Activated naive CD4-positive, alpha-beta T cell treated with Interleukin-2 at 50 U/mL for 16 hours (primary cell): ENCODE measurements at regions not wholly inside any gene's neighbourhood (a gene's known extent, or its start where the extent isn't known, plus 50 kb on each side); places are given as distances from the start of the nearest gene placed in this dataset.
"Not testable (repeated sequence)": the region's sequence is repeated elsewhere in the genome, so short reads cannot be mapped to it uniquely, and the experiment has no call there.

Source experiments
- DNase-seq: peaks from one replicate; pipeline ENCODE4 v3.0.0-alpha.2; 2020

DNA sequence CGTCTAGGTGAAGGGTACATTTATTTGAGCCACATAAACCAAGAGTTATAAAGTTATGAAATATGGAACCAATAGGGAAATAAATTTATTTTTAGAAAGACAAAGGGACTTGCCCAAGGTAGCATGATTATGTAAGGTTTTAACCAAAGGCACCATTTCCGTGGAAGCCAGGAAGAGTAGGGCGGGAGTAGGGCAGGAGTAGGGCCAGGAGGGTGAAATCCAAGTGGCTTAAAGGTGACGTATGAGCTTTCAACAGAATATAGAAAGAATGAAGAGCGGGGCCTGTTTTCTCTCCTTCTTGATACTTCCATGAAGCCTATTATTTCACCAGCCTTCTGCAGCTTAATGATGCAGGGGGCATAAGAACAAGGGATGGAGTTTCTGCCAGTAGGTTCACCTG lies 91.7 kb upstream of the PNPLA4 start:
- DNase-seq: no peak

DNA sequence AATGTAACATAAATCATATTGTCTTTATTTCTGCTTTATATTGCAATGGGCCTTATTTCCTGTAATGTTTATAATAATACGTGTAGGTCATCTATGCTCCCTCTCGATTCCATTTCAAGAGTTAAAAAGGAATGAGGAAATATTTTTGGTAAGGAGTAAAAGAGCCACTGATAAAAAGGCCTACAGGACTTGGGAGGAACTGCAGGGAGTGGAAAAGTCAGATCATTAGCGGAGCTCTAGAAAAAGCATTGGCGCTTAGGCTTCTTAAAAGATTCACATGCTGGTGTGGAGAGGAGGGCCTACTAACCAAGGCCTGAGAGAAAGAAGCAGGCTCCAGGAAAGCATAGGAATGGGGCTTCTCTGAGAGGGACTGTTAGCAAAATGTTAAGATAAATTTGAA lies 82.9 kb upstream of the PNPLA4 start:
- no peak for DNase-seq

DNA sequence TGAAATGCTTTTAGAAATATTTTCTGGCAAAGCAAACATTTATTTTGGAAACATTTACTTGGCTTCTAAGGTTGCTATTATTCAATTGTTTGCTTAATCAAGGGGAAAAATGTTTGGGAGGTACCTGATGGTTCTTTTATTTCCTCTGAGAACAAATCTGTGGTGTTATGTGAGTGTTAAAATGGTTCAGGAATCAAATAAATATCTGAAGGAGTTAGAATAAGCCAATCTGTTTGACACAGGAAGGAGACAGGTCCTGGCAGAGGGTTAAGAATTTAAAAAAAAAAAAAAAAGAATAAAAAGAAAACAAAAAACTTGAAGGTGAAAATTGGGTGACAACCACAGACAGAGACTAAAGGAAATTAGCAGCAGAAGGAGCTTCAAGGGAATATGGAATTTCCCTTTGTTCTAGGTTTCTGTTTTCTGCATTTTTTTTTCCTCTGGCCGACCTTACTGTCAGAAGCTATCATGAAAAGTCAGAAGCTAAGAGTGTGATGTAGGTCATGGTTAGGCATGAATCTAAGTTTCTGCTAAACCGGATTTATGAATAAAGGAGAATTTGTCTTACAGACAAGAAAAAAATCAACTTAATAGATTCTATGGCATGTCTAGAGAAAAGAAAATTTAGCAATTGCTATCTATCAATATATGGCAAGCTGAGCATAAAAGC lies 78.6 kb upstream of the PNPLA4 start:
- DNase-seq: no peak

DNA sequence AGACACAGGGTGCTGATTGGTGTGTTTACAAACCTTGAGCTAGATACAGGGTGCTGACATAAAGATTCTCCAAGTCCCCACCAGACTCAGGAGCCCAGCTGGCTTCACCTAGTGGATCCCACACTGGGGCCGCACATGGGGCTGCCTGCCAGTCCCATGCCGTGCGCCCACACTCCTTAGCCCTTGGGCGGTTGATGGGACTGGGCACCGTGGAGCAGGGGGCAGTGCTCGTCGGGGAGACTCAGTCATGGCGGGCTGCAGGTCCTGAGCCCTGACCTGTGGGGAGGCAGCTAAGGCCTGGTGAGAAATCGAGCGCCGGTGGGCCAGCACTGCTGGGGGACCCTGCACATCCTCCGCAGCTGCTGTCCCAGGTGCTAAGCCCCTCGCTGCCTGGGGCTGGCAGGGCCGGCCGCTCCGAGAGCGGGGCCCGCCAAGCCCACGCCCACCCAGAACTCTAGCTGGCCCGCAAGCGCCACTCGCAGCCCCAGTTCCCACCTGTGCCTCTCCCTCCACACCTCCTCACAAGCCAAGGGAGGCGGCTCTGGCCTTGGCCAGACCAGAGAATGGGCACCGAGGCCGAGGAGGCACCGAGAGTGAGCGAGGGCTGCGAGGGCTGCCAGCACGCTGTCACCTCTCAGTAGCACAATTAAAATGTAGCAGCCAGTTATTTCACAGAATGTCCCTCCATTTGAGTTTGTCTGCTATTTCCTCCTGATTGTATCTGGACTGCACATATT lies 76.1 kb upstream of the PNPLA4 start:
- no peak for DNase-seq

DNA sequence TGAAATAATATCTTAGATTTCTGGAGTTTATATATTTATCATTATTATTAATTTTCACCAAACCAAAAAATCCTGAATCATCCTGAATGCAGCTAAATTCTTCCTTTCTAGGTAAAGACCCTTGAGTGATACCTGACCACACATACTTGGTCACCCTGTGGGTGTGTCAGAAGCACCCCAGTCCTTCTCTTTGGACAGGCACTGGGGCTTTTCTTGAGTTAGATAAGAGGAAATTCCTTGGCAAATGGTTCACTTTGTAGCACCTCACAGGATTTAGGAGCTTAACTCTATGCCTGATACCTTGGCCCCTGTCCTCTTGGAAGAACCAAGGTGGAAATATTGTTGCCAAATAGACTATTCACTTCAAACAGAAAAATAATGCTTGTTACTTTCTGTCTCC lies 69.6 kb upstream of the PNPLA4 start:
- no peak for DNase-seq

DNA sequence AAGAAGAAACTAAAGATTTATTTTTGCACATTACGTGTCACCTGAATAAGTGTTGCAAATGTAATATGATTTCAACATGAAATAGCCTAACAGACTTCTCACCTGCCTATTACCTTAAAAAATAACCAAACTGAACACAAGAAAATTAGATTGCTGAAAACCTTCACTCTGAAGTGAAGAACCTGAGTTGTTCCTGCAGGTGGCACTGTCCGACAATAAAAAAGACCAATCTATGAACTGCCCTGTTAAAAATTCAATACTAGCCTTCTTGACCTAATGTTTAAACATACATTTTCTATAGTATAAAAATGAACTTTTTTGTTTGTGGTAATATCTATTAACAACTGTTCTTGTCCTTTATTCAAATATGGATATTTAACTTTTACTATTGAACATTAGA lies 69.2 kb upstream of the PNPLA4 start:
- DNase-seq: peak; percentile 1

DNA sequence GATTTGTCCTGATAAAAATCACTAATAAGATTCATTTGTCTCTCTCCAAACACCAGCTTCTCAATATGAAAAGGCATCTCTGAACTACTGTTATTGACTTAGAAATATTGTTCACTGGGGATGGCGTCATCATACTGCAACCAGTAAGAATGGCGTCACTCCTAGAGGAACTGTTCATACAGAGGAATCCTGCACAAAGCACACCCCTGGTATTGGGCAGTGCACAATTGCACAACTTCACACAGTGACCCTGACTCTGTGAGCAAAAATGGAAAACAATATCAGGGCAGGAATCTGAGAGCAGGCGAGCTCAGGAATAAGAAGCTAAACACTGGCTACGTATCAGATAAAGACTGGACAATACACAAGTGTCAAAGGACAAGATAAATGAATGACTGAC lies 66.7 kb upstream of the PNPLA4 start:
- no peak for DNase-seq

DNA sequence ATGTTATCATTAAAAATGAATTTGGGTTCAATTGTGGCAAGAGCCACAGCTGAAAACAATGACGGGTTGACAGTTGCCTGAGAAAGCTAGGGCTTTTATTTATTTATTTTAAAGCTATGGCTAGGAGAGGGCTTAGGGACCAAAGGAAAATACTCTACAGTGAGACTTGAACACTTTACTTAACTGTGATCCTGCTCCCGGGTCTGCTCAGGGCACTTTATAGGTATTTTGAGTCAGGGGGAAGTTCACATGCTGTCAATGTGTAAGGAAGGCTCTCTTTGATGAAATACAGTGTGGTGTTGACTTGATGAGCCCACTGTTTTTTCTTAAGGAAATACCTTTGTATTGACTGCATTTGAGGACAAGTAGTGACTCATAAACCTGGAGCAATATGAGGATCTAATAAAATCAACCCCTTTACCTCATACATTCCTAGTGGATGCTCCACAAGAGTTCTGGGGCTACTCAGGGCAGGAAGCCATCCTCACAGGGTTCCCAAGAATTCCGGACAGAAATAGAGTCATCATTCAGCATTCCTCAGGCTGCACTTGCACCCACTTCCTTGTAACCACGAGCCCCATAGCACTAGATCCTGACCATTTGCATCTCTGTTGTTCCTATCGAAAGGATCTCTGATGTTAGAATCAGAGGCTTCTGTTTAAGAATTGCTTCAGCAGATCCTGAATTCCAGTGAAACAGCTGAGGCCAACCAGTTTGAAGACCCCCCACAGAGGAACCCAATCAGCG lies 61.0 kb upstream of the PNPLA4 start:
- DNase-seq: not testable (repeated sequence)

DNA sequence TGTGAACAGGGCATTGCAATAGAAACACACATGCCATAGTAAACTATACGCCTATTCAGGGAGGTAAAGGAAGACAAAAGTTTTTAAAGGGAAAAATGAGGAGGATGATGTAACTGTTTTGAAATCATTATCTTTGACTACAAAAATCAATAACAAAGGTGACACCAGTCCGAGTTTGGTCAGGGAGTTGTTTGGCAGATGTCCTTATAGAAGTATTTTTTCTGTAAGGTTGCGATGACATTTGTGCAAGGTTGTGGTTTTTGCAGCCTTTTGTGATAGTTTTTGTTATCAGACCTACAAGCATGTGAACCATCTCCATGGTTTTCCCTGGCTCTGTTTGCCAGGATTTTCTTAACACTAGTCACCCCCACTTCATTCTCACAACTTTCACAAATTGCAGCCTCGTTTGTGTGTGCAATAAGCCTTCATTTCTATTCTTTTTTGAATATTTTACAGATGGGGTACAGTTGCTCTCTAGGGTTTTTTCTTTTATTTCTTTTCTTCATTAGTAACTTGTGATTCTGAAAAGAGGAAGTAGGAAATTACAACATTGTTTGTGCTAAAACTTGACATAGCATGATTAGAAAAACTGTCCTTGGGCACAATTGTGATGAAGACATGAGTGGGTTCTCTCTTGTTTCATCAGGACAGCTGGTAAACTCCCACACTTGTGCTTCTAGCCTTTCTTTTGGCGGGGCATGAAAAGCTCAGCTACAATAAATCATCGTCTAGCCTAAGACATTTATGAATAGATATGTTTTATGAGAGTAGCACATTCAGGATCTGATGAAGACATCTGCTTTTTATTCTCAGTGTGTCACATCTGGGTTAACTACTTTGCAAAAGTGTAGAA lies 60.2 kb upstream of the PNPLA4 start:
- DNase-seq: no peak

DNA sequence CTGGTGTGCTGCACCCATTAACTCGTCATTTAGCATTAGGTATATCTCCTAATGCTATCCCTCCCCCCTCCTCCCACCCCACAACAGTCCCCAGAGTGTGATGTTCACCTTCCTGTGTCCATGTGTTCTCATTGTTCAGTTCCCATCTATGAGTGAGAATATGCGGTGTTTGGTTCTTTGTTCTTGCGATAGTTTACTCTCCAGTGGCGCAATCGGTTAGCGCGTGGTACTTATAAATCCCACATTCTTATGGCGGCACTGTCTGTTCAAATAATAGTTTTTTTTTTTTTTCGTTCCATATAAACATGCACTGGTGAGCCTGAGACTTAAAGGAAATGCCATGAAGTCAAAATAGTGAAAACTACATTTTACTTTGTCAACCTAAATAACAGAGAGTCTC lies 59.5 kb upstream of the PNPLA4 start:
- DNase-seq: not testable (repeated sequence)

DNA sequence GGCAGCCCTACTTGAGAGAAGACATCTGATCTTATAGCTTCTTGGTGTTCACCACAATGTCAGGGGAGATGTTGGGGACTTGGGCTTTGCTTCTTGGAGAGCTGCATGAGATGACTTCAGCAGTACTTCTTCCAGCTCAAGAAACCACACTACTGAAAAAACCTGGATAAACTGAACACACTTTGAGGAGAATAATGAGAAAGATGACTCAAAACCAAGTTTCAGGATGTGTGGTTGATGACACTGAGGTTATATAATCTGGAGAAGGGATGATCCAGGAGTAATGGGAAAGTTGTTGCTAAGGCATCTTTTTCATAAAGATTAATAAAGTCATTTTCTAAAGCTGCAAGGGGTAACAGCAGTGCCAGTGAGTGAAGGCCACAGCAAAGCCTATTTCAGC lies 58.4 kb upstream of the PNPLA4 start:
- DNase-seq: no peak

DNA sequence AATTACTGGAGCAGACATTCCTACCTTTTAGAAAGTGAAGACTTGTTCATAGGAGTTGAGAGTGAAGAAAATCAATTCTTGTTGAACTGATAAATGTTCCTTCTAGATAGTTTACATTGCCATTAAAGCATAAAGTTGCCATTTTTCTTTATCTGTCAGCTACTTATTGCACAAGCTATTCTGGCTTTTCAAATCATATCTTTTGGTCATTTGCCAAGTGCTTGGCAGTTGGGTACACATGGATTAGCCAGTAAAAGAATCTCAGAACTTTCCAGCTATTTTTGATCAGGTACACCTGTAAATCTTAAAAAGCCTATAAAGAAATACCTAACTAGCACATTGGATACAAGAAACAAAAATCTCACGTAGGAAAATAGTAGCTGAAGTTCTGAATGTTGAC lies 56.4 kb upstream of the PNPLA4 start:
- no peak for DNase-seq
